OCI-LY1 (cell line): ENCODE measurements at regions not wholly inside any gene's neighbourhood (a gene's known extent, or its start where the extent isn't known, plus 50 kb on each side); places are given as distances from the start of the nearest gene placed in this dataset.

Experiments used
- H2AFZ ChIP-seq: fragments of 200-600 bp; sonication (generic), shearing (Covaris generic); 2 replicates; pipeline ENCODE4 v1.6.0; 2014; ENCODE audit warnings: antibody characterized with exemption, mild to moderate bottlenecking, low read length
- H3F3A ChIP-seq: fragments of 200-600 bp; sonication (generic), shearing (Covaris generic); 2 replicates; pipeline ENCODE4 v1.6.0; 2014; ENCODE audit warnings: mild to moderate bottlenecking, antibody characterized with exemption, low read length, moderate library complexity; ENCODE audit not compliant: insufficient read depth
- H3K27ac ChIP-seq: fragments of 200-600 bp; sonication (generic); 2 replicates; pipeline ENCODE4 v1.5.1; 2014; ENCODE audit warnings: low read length, mixed run types, mild to moderate bottlenecking, low read depth; ENCODE audit not compliant: poor library complexity, severe bottlenecking
- H3K27me3 ChIP-seq: fragments of 200-600 bp; sonication (generic); 2 replicates; pipeline ENCODE4 v1.6.0; 2014; ENCODE audit warnings: antibody characterized with exemption, mild to moderate bottlenecking, low read length, moderate library complexity; ENCODE audit not compliant: insufficient read depth
- H3K36me3 ChIP-seq: fragments of 200-600 bp; sonication (generic); 2 replicates; pipeline ENCODE4 v1.6.1; 2014; ENCODE audit warnings: mild to moderate bottlenecking, antibody characterized with exemption, low read length, moderate library complexity, mixed read lengths; ENCODE audit not compliant: insufficient read depth
- H3K4me1 ChIP-seq: fragments of 200-600 bp; sonication (generic); 2 replicates; pipeline ENCODE4 v1.5.1; 2014; ENCODE audit warnings: mild to moderate bottlenecking, low read length, moderate library complexity; ENCODE audit not compliant: insufficient read depth, severe bottlenecking
- H3K4me2 ChIP-seq: fragments of 200-600 bp; sonication (generic), shearing (Covaris generic); 2 replicates; pipeline ENCODE4 v1.6.1; 2014; ENCODE audit warnings: low read length
- H3K4me3 ChIP-seq: fragments of 200-600 bp; sonication (generic); 2 replicates; pipeline ENCODE4 v1.5.1; 2014; ENCODE audit warnings: low read length, low read depth, mild to moderate bottlenecking, mixed read lengths; ENCODE audit not compliant: poor library complexity, severe bottlenecking
- H3K79me2 ChIP-seq: fragments of 200-600 bp; shearing (Covaris generic); 2 replicates; pipeline ENCODE4 v1.6.1; 2016; ENCODE audit warnings: mixed run types, low read length, mixed read lengths; ENCODE audit not compliant: insufficient read depth
- H3K9ac ChIP-seq: fragments of 200-600 bp; sonication (generic), shearing (Covaris generic); 2 replicates; pipeline ENCODE4 v1.6.1; 2014; ENCODE audit warnings: mild to moderate bottlenecking, low read length, mixed read lengths
- H3K9me2 ChIP-seq: fragments of 200-600 bp; sonication (generic), shearing (Covaris generic); 2 replicates; pipeline ENCODE4 v1.6.1; 2014; ENCODE audit warnings: low read depth, mild to moderate bottlenecking, low read length, mixed read lengths
- H3K9me3 ChIP-seq: fragments of 200-600 bp; shearing (Covaris generic); 2 replicates; pipeline ENCODE4 v1.6.1; 2014; ENCODE audit warnings: low read length, mixed read lengths
- H4K20me1 ChIP-seq: fragments of 200-600 bp; sonication (generic), shearing (Covaris generic); 2 replicates; pipeline ENCODE4 v1.6.0; 2016; ENCODE audit warnings: mild to moderate bottlenecking, low read length; ENCODE audit not compliant: insufficient read depth
- CTCF ChIP-seq: fragments of 200-600 bp; sonication (generic), shearing (Covaris generic); IDR thresholded peaks from 2 replicates; pipeline ENCODE4 v1.5.1; 2017; ENCODE audit warnings: mild to moderate bottlenecking, antibody characterized with exemption, low read length, moderate library complexity, mixed read lengths
- EZH2 ChIP-seq: fragments of 200-600 bp; sonication (generic), shearing (Covaris generic); IDR thresholded peaks from 2 replicates; pipeline ENCODE4 v1.8.0; 2017; ENCODE audit warnings: borderline replicate concordance, mixed run types, mild to moderate bottlenecking, antibody characterized with exemption, low read length, moderate library complexity, mixed read lengths

GRCh38 chr2:14126846-14127245 lies 505.7 kb upstream of the LRATD1 start:
- H3F3A ChIP-seq, result no peaks in the 10 kb centered on the region
- H3K27me3 ChIP-seq, result no peaks in the 10 kb centered on the region
- TF ChIP-seq EZH2, result no peak
- no peak for TF ChIP-seq CTCF

GRCh38 chr2:14127765-14128164 lies 504.8 kb upstream of the LRATD1 start:
- H3K36me3 ChIP-seq, result no peaks in the 10 kb centered on the region
- no peak overlapping the region for H3K27ac ChIP-seq
- no peak overlapping the region for H3K9ac ChIP-seq
- no peak for TF ChIP-seq CTCF
- no peak for TF ChIP-seq EZH2
- no peaks in the 10 kb centered on the region for H3K4me1 ChIP-seq
- no peaks in the 10 kb centered on the region for H3F3A ChIP-seq
- no peaks in the 10 kb centered on the region for H4K20me1 ChIP-seq
- no peaks in the 10 kb centered on the region for H3K79me2 ChIP-seq
- H3K4me2 ChIP-seq, result no peak overlapping the region
- no peaks in the 10 kb centered on the region for H3K9me3 ChIP-seq
- no peak overlapping the region for H3K4me3 ChIP-seq
- no peaks in the 10 kb centered on the region for H3K9me2 ChIP-seq
- H2AFZ ChIP-seq, result no peak overlapping the region
- no peaks in the 10 kb centered on the region for H3K27me3 ChIP-seq

More at GRCh38 chr2:14126846-14127245, 505.7 kb upstream of the LRATD1 start:
- Histone ChIP-seq H3K9ac (no peak overlapping the region), H3K4me2 (no peak overlapping the region), H2AFZ (no peak overlapping the region), H3K27ac (no peak overlapping the region), H3K36me3 (no peaks in the 10 kb centered on the region), H3K9me3 (no peaks in the 10 kb centered on the region), H3K79me2 (no peaks in the 10 kb centered on the region), H3K9me2 (no peaks in the 10 kb centered on the region), H4K20me1 (no peaks in the 10 kb centered on the region), H3K4me3 (no peak overlapping the region), H3K4me1 (no peaks in the 10 kb centered on the region)

- Histone ChIP-seq H3K79me2 (no peaks in the 10 kb centered on the region), H3K36me3 (no peaks in the 10 kb centered on the region), H3K9me3 (no peaks in the 10 kb centered on the region), H3K4me2 (no peak overlapping the region), H2AFZ (no peak overlapping the region), H3K4me3 (no peak overlapping the region), H3K4me1 (no peaks in the 10 kb centered on the region), H3K27me3 (no peaks in the 10 kb centered on the region), H3K27ac (no peak overlapping the region), H3F3A (no peaks in the 10 kb centered on the region), H3K9me2 (no peaks in the 10 kb centered on the region), H3K9ac (no peak overlapping the region), H4K20me1 (no peaks in the 10 kb centered on the region)
- no peak for TF ChIP-seq EZH2
- no peak for TF ChIP-seq CTCF
Measured at GRCh38 chr2:14132386-14132785, 500.1 kb upstream of the LRATD1 start.
